ENCODE measurements at regions not wholly inside any gene's neighbourhood (a gene's known extent, or its start where the extent isn't known, plus 50 kb on each side); places are given as distances from the start of the nearest gene placed in this dataset.

GRCh38 chr3:156606729-156607128 is 51.8 kb upstream of the SSR3 start:
- H3K4me3 ChIP-seq (replicated peaks; ENCODE audit: low read depth, low read length), result no peak overlapping the region
- no peak for DNase-seq (ENCODE audit: low read depth)
- no peak for TF ChIP-seq CTCF (IDR thresholded peaks at IDR 0.05; ENCODE audit: low read length, missing control alignments)

- peak overlapping the region; percentile 28 for H3K4me3 ChIP-seq (replicated peaks; ENCODE audit: low read depth, low read length)
- TF ChIP-seq CTCF (IDR thresholded peaks at IDR 0.05; ENCODE audit: low read length, missing control alignments), result no peak
- DNase-seq (ENCODE audit: low read depth), result peak; percentile 70
Observed at GRCh38 chr3:156605686-156606605, 51.0 kb upstream of the SSR3 start.

GRCh38 chr3:156604642-156605144 is 49.8 kb upstream of the SSR3 start:
- no peak for DNase-seq (ENCODE audit: low read depth)
- no peak overlapping the region for H3K4me3 ChIP-seq (replicated peaks; ENCODE audit: low read depth, low read length)
- TF ChIP-seq CTCF (IDR thresholded peaks at IDR 0.05; ENCODE audit: low read length, missing control alignments), result no peak

Data from fibroblast of pulmonary artery (primary cell).